ENCODE measurements at regions not wholly inside any gene's neighbourhood (a gene's known extent, or its start where the extent isn't known, plus 50 kb on each side); places are given as distances from the start of the nearest gene placed in this dataset.
"Not testable (repeated sequence)": the region's sequence is repeated elsewhere in the genome, so short reads cannot be mapped to it uniquely, and the experiment has no call there.

GRCh38 chr10:108615576-108616320, 1307.6 kb downstream of the XPNPEP1 start:
- H3K4me1 Mint-ChIP-seq (ENCODE audit: insufficient read depth, unreplicated experiment) = no peaks in the 10 kb centered on the region
- H3K9me3 Mint-ChIP-seq (ENCODE audit: unreplicated experiment) = no peaks in the 10 kb centered on the region
- intact Hi-C loops (cut with micrococcal nuclease) = no loop called here
- no peak for TF ChIP-seq CTCF (IDR thresholded peaks at IDR 0.05; ENCODE audit: unreplicated experiment)
- no peaks in the 10 kb centered on the region for H3K27me3 Mint-ChIP-seq (ENCODE audit: insufficient read depth, unreplicated experiment)
- H3K27ac Mint-ChIP-seq (ENCODE audit: low read depth, unreplicated experiment) = no peak overlapping the region
- BruUV-seq (replicated peaks) = no TSS peak
- CTCF ChIA-PET = interaction anchor here (0.7 kb wide), 1 partner anchor 915 kb away, joined by 3 read pairs; no protein-coding TSS in a partner anchor
- H3K4me3 Mint-ChIP-seq (ENCODE audit: unreplicated experiment) = no peak overlapping the region
- POLR2A ChIA-PET = no interaction called here
- DNase-seq (ENCODE audit: unreplicated experiment) = no peak
- no peaks in the 10 kb centered on the region for H3K36me3 Mint-ChIP-seq (ENCODE audit: insufficient read depth, unreplicated experiment)

DNA sequence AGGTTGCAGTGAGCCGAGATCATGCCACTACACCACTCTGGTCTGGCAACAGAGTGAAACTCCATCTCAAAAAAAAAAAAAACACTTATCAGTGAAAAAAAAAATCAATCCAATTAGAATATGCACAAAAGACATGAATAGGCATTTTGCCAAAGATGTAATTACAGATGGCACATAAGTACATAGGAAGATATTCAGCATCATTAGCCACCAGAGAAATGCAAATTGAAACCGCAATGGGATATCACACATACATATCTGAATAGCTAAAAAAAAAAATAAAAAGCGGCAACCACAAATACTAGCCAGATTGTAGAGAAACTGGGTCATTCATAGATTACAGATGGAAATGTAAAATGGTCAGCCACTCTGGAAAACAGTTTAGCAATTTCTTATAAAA, 1310.8 kb downstream of the XPNPEP1 start:
- Mint-ChIP-seq H3K27ac (ENCODE audit: low read depth, unreplicated experiment) (no peak overlapping the region), H3K4me3 (ENCODE audit: unreplicated experiment) (no peak overlapping the region), H3K4me1 (ENCODE audit: insufficient read depth, unreplicated experiment) (no peaks in the 10 kb centered on the region), H3K9me3 (ENCODE audit: unreplicated experiment) (peaks cover under 1% of the 10 kb centered on the region), H3K36me3 (ENCODE audit: insufficient read depth, unreplicated experiment) (no peaks in the 10 kb centered on the region), H3K27me3 (ENCODE audit: insufficient read depth, unreplicated experiment) (no peaks in the 10 kb centered on the region)
- ChIA-PET CTCF (interaction anchor here (0.7 kb wide), 1 partner anchor 16 kb away, joined by 3 read pairs; no protein-coding TSS in a partner anchor), POLR2A (no interaction called here)
- no peak for TF ChIP-seq CTCF (IDR thresholded peaks at IDR 0.05; ENCODE audit: unreplicated experiment)
- intact Hi-C loops (cut with micrococcal nuclease) = no loop called here
- BruUV-seq (replicated peaks) = no TSS peak
- DNase-seq (ENCODE audit: unreplicated experiment) = no peak

DNA sequence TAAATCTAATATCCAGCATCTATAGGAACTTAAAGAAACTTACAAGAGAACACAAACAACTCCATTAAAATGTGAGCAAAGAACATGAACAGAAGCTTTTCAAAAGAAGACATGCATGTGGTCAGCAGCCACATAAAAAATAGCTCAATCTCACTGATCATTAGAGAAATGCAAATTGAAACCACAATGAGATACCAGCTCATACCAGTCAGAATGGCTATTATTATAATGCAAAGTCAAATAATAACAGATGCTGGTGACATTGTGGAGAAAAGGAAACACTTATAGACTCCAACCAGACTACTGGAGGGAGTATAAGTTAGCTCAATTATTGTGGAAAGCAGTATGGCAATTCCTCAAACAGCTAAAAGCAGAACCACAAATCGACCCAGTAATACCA, 1314.5 kb downstream of the XPNPEP1 start:
- ChIA-PET CTCF (no interaction called here), POLR2A (no interaction called here)
- no peaks in the 10 kb centered on the region for H3K4me1 Mint-ChIP-seq (ENCODE audit: insufficient read depth, unreplicated experiment)
- DNase-seq (ENCODE audit: unreplicated experiment) = no peak
- intact Hi-C loops (cut with micrococcal nuclease) = no loop called here
- BruUV-seq (replicated peaks) = no TSS peak
- peaks cover 18% of the 10 kb centered on the region for H3K9me3 Mint-ChIP-seq (ENCODE audit: unreplicated experiment)
- no peak for TF ChIP-seq CTCF (IDR thresholded peaks at IDR 0.05; ENCODE audit: unreplicated experiment)
- no peak overlapping the region for H3K27ac Mint-ChIP-seq (ENCODE audit: low read depth, unreplicated experiment)
- H3K36me3 Mint-ChIP-seq (ENCODE audit: insufficient read depth, unreplicated experiment) = no peaks in the 10 kb centered on the region
- H3K4me3 Mint-ChIP-seq (ENCODE audit: unreplicated experiment) = no peak overlapping the region
- no peaks in the 10 kb centered on the region for H3K27me3 Mint-ChIP-seq (ENCODE audit: insufficient read depth, unreplicated experiment)

- intact Hi-C loops (cut with micrococcal nuclease) = no loop called here
- H3K4me3 Mint-ChIP-seq (ENCODE audit: unreplicated experiment) = no peak overlapping the region
- H3K27ac Mint-ChIP-seq (ENCODE audit: low read depth, unreplicated experiment) = no peak overlapping the region
- BruUV-seq (replicated peaks) = no TSS peak
- H3K4me1 Mint-ChIP-seq (ENCODE audit: insufficient read depth, unreplicated experiment) = peaks cover 19% of the 10 kb centered on the region
- CTCF ChIA-PET = no interaction called here
- TF ChIP-seq CTCF (IDR thresholded peaks at IDR 0.05; ENCODE audit: unreplicated experiment) = no peak
- POLR2A ChIA-PET = no interaction called here
- no peaks in the 10 kb centered on the region for H3K36me3 Mint-ChIP-seq (ENCODE audit: insufficient read depth, unreplicated experiment)
- peaks cover 11% of the 10 kb centered on the region for H3K9me3 Mint-ChIP-seq (ENCODE audit: unreplicated experiment)
- peak; percentile 8 for DNase-seq (ENCODE audit: unreplicated experiment)
- H3K27me3 Mint-ChIP-seq (ENCODE audit: insufficient read depth, unreplicated experiment) = no peaks in the 10 kb centered on the region
Measured at GRCh38 chr10:108601851-108602250, 1321.5 kb downstream of the XPNPEP1 start.

DNA sequence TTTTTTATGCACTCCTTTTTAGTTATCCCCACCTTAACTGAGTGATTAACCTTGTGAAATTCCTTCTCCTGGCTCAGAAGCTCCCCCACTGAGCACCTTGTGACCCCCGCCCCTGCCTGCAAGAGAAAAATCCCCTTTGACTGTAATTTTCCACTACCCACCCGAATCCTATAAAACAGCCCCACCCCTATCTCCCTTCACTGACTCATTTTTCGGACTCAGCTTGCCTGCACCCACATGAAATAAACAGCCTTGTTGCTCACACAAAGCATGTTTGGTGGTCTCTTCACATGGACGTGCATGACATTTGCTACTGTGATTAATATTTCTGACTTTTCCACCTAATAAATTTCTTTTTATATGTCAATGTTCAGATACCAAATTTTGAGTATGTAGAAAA, 1322.8 kb downstream of the XPNPEP1 start:
- CTCF ChIA-PET = interaction anchor here (0.6 kb wide), 1 partner anchor 56 kb away, joined by 3 read pairs; no protein-coding TSS in a partner anchor
- BruUV-seq (replicated peaks); H3K27ac Mint-ChIP-seq (ENCODE audit: low read depth, unreplicated experiment); intact Hi-C loops (cut with micrococcal nuclease); H3K27me3 Mint-ChIP-seq (ENCODE audit: insufficient read depth, unreplicated experiment); DNase-seq (ENCODE audit: unreplicated experiment); H3K36me3 Mint-ChIP-seq (ENCODE audit: insufficient read depth, unreplicated experiment); POLR2A ChIA-PET; H3K4me3 Mint-ChIP-seq (ENCODE audit: unreplicated experiment); H3K9me3 Mint-ChIP-seq (ENCODE audit: unreplicated experiment): not testable (repeated sequence)
- H3K4me1 Mint-ChIP-seq (ENCODE audit: insufficient read depth, unreplicated experiment) = peaks cover 19% of the 10 kb centered on the region

- BruUV-seq (replicated peaks); H3K27ac Mint-ChIP-seq (ENCODE audit: low read depth, unreplicated experiment); POLR2A ChIA-PET; intact Hi-C loops (cut with micrococcal nuclease); H3K9me3 Mint-ChIP-seq (ENCODE audit: unreplicated experiment); H3K4me3 Mint-ChIP-seq (ENCODE audit: unreplicated experiment); H3K36me3 Mint-ChIP-seq (ENCODE audit: insufficient read depth, unreplicated experiment); DNase-seq (ENCODE audit: unreplicated experiment); H3K27me3 Mint-ChIP-seq (ENCODE audit: insufficient read depth, unreplicated experiment): not testable (repeated sequence)
- H3K4me1 Mint-ChIP-seq (ENCODE audit: insufficient read depth, unreplicated experiment) = peaks cover 19% of the 10 kb centered on the region
- CTCF ChIA-PET = interaction anchor here (0.6 kb wide), 1 partner anchor 349 kb away, joined by 3 read pairs; no protein-coding TSS in a partner anchor
Measured at GRCh38 chr10:108599317-108599716, 1324.0 kb downstream of the XPNPEP1 start.

Measured in MCF 10A (cell line).